ENCODE measurements at regions not wholly inside any gene's neighbourhood (a gene's known extent, or its start where the extent isn't known, plus 50 kb on each side); places are given as distances from the start of the nearest gene placed in this dataset.

GRCh38 chr5:106159616-106160015 lies 1511.1 kb downstream of the EFNA5 start:
- TF ChIP-seq CTCF (tag by site-specific recombination; IDR thresholded peaks at IDR 0.05) (no peak), ZNF169 (tag by site-specific recombination; IDR thresholded peaks at IDR 0.05) (no peak), ZNF174 (tag by site-specific recombination; IDR thresholded peaks at IDR 0.05) (no peak), ZNF692 (tag by site-specific recombination; IDR thresholded peaks at IDR 0.05) (no peak), ZNF580 (tag by site-specific recombination; IDR thresholded peaks at IDR 0.05) (no peak), AEBP2 (tag by site-specific recombination; IDR thresholded peaks at IDR 0.05; ENCODE audit: borderline replicate concordance) (no peak), ZNF473 (tag by site-specific recombination; IDR thresholded peaks at IDR 0.05) (no peak), KLF16 (tag by site-specific recombination; IDR thresholded peaks at IDR 0.05) (no peak), ZNF26 (tag by site-specific recombination; IDR thresholded peaks at IDR 0.05) (no peak), ZNF433 (tag by site-specific recombination; IDR thresholded peaks at IDR 0.05; ENCODE audit: low read depth) (no peak), ZNF311 (tag by site-specific recombination; IDR thresholded peaks at IDR 0.05; ENCODE audit: borderline replicate concordance) (no peak), YY1 (tag by site-specific recombination; IDR thresholded peaks at IDR 0.05) (no peak)

All from HEK293 (cell line).